Bone marrow (tissue), 2 donors: ENCODE measurements at regions not wholly inside any gene's neighbourhood (a gene's known extent, or its start where the extent isn't known, plus 50 kb on each side); places are given as distances from the start of the nearest gene placed in this dataset.

Source experiments
- DNase-seq, 2 donors: peaks; one replicate each; lab custom pipeline; 2025; lab: John Stamatoyannopoulos, UW

DNA sequence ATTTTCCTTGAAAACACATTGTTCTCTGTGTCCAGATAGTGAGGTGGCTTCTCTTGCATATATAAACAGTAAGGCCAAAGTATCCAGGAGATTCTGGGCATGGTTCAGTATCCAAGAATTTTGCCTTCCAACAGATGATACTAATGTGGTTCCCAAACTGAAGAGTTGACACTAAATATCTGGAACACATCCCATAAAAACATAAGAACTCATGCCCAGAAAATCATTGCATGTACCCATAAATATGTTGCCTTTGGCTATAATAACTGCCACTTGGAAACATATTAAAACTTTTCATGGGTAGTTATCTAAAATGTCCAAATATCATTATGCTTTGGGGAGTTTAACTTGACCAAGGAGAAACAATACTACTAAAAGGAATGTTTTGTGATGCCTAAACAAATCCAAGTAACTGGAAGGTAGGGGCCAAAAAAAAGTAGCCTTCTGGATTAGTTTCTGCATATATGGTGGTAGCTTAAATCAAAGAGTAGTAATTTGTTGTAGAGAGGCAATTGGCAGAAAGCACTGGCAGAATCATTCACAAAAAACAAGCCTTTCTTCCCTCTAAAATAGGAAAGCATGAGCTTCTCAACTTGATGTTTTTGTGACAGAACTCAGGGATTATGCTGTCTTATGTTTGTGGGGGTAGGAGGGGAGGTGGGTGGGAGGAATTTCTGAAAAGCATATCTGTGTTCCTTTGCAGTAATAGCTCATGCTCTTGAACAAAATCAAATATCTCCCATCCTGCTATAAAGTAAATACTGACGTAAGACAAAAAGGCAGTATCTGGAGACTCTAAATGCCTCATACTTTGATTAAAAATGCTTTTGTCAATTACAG, 753.9 kb downstream of the TUSC7 start:
- DNase-seq, result no peak

DNA sequence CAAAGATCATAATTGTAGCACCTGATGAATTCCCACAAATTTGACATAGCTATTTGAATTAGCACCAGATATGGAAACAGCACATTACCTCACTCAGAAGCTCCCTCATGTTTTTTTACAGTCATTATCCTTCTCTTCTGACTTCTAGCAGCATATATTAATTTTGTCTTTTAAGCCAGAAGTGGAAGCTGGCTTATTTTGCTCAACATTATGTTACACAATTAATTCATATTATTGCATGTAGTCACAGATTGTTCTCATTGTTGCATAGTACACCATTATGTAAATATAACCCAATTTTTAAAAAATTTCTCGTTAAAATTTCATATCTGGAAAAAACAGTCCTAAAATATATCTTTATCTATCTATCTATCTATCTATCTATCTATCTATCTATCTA, 762.3 kb downstream of the TUSC7 start:
- DNase-seq, result no peak

DNA sequence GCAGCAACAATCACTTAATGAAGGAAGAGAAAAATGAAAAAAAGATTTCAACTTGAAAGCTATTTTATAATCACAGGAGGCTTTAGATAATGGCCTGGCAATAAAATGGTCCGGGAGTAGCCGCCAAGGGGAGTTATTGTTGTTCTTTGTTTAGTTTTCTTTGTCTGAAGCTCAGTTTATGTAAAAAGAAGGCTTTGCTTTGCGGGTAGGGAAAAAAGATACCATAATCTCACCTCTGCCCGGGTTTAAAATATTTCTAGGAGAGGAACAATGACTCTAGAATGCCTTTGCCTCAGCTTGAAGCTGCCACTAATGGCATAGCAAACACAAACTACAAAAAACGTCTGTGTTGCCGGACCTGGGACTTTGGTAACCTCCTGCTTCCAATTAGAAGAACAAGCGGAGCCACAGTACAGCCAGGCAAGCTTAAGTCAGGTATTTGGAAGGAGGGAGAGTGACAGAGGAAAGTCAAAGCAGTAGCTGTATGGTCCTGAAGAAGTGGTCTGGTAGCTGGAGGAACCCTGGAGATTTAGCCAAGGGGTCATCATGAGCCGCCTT, 764.5 kb downstream of the TUSC7 start:
- DNase-seq, result no peak

DNA sequence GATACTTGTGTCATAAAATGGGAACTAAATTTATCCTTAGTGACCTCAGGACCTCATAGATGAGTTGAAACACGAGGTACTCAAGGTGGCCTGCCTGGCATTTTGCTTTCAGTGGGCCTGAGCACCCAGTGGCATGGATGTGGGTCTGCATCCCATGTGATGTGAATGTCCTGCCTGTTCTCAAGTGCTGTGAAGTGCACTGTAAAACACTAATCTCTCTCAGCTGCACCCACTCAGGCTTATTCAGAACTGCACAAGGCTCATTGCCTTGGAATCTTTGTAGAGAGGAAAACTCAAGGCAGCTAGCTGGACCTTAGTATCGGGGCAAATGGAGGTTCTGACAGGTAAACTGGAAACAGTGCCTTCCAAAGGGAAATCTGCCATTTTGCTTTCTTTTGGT, 767.0 kb downstream of the TUSC7 start:
- DNase-seq, result no peak

DNA sequence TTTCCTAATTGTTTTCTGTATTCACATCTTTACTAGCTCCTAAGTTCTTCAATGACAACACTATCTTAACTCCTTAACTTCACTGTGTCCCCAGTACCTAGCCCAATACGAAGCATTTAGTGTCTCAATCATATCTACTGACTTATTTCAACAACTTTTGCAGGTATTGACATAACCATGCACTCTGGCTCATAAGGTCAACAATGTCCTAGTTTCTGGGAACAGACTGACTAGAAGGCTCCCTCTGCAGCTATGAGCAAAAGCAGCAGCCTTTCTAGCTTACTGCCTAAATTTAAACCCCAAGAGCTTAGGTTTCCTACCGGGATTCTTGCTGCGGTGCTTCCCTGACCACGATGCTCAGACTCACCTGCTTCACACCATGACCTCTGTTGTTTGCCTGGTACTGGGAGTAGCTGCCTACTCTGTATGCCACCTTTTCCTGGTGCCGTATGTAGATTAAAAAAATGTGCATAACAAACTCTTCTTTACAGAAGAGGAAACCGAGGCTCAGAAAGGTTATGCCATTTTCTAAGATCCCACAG, 767.7 kb downstream of the TUSC7 start:
- DNase-seq, result no peak

- no peak for DNase-seq
These were observed 769.5 kb downstream of the TUSC7 start for GRCh38 chr3:117479095-117479494.

- no peak for DNase-seq
These were observed 770.9 kb downstream of the TUSC7 start for GRCh38 chr3:117480525-117480924.

- no peak for DNase-seq
These were observed 771.4 kb downstream of the TUSC7 start for GRCh38 chr3:117480972-117481371.

GRCh38 chr3:117483839-117484238, 774.3 kb downstream of the TUSC7 start:
- DNase-seq, result no peak

- DNase-seq, result no peak
These were observed 776.3 kb downstream of the TUSC7 start for GRCh38 chr3:117485841-117486240.

DNA sequence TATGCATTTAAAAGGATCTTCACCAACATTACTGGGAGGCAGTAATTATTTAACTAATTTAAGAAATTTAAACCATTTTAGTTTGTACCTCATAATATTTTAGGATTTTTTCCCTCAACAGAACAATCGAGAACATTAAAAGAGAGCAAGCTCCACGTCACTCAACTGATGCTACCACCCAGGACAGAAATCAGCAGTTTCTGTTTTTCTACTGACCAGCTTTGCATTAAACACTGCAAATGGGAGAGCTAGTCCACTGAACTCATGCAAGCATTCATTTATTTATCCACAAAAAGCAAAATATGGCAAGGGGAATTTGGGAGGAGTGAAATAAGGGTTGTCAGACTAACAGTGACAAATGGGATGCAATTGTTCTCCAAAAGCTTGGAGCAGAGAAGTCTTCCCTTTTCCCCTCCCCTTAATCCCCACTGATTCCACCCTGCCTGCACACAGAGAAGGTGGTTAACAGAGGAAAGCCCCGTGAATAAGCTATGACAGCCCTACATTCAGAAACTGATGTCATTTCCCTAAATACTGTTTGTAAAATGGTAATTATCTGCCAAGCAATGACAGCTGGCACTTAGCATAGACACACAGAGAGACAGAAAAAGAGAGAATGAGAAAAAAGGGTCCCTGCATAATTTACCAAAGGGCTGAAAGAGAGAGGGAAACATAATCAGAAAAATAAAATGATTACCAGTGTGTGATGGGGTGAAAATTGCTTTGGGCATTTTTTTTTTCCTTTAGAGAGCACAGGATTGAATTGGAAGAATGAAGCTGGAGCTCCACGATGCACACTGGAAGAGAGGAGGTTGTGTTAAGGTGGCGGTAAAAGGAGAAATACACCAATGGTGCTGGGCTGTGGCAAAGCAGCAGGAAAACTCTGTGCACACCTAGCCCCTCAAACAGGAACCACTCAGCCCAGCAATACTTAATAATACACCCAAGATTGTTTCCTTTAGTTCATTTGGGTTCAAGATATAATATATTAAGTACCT, 777.4 kb downstream of the TUSC7 start:
- no peak for DNase-seq

DNA sequence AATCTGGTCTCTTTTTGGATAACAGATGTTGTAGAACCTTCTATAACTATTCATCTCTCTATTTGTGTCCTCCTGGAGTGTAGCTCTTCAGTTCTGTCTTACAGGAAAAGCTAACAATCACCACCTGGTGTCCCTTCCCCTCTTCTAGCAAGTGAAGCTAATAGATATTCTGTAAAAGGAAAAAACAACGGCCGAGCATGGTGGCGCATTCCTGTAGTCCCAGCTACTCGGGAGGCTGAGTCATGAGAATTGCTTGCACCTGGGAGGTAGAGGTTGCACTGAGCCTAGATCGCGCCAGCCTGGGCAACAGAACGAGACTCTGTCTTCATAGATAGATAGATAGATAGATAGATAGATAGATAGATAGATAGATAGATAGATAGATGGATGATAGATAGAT, 779.4 kb downstream of the TUSC7 start:
- DNase-seq, result no peak

GRCh38 chr3:117489663-117490079, 780.1 kb downstream of the TUSC7 start:
- DNase-seq, result no peak

DNA sequence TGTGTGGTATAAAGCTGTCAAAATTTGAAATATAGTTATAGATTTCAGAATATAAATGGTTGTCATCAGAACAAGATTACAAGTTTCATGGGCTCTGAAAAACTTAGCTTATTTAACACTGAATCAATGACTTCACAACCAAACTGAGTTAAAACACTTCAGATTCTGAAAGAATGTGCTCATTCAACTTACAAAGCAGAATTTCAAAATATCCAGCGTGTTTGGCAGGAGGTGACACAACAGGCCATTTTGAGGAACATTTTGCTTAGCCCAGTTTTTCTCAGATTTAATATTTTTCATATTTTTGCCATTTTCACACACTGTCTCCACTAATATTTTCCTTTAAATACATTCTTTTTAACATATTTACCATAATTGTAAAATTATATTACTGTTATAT, 781.1 kb downstream of the TUSC7 start:
- DNase-seq, result no peak

DNA sequence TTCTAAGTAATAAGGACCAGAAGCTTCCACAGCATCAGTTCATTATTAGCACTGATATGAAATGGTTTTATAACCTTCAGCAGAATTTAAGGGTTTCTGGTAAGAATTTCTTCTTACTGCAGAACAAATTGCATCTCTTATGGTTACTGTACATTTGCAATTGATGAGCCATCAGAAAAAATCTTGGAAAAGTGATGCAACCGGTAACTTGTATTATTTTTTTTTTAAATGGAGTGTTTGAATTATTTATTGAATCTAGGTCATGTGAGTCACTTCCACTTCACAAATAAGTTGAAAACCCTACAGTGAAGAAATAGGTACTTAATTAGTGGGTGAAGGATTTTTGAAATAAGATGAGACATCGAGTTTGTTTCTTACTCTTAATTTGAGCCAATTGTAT, 786.0 kb downstream of the TUSC7 start:
- no peak for DNase-seq

GRCh38 chr3:117499189-117499870, 789.8 kb downstream of the TUSC7 start:
- DNase-seq, result no peak

- DNase-seq, result no peak
These were observed 798.4 kb downstream of the TUSC7 start for GRCh38 chr3:117507958-117508357.

DNA sequence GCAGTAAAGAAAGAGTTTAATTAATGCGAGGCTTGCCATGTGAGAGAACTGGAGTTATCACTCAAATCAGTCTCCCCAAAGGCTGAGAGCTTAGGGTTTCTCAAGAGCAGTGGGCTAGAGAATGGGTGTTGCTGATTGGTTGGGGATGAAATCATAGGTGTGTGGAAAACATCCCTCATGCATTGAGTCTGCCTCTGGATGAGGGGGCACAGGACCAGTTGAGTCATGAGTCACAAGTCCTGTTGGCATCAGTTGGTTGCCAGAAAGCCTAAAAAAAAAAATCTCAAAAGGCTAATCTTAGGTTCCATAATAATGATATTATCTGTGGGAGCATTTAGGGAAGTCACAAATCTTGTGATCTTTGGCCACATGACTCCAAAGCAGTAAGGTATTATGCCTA, 800.3 kb downstream of the TUSC7 start:
- DNase-seq, result no peak

- no peak for DNase-seq
These were observed 800.8 kb downstream of the TUSC7 start for GRCh38 chr3:117510396-117510795.

GRCh38 chr3:117512975-117513374, 803.4 kb downstream of the TUSC7 start:
- DNase-seq, result no peak

DNA sequence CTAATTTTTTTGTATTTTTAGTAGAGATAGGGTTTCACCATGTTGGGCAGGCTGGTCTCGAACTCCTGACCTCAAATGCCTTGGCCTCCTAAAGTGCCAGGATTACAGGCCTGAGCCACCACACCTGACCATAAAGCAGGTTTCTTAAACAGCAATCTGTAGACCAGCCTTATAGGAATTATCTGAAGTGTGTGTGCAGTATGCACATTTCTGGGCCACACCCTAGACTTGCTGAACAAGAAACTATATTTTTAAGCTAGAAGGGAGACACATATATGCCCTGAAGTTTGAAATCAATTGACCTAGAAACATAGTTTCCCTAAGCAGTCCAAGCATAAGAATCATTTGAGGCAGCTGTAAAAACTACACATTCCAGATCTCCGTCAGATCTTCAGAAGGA, 805.7 kb downstream of the TUSC7 start:
- no peak for DNase-seq

DNA sequence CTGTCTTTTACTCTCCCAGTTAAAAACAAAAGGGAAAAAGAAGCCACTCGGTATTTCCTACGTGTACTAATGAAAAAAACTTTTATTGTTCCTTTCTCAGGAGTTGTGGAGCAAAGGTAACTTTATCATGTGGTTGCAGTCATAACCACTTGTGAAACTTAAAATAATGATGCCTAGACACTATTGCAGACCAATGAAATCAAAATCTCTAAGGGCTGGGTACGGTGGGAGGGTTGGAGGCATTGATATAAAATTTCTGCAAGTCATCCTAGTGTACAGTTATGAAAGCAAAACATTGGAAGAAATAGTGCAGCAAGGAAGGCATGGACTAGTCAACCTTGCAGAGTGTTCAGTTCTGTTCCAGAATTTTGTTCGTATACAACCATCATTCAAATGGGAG, 808.8 kb downstream of the TUSC7 start:
- DNase-seq, result no peak
